Stimulated activated CD4-positive, alpha-beta T cell treated with anti-CD3 and anti-CD28 coated beads, Interleukin-1b, Interleukin-23, amount 100 ng/mL, for 4 hours (primary cell): ENCODE measurements at regions not wholly inside any gene's neighbourhood (a gene's known extent, or its start where the extent isn't known, plus 50 kb on each side); places are given as distances from the start of the nearest gene placed in this dataset.
A peak's percentile ranks its signal among the peaks of the same experiment; 100 is the strongest.

Experiments
- DNase-seq, 2 donors: peaks; one replicate each; pipeline ENCODE4 v3.0.0-alpha.2; 2020; ENCODE audit warnings: low read depth in 2 of 2

GRCh38 chrX:150164971-150165600 is 198.0 kb upstream of the MAMLD1 start:
- DNase-seq, result no peak

- no peak for DNase-seq
Observed at GRCh38 chrX:150165776-150166610, 197.1 kb upstream of the MAMLD1 start.

GRCh38 chrX:150167482-150168324 is 195.4 kb upstream of the MAMLD1 start:
- DNase-seq, result no peak

- DNase-seq, result no peak
Observed at GRCh38 chrX:150182161-150182560, 181.0 kb upstream of the MAMLD1 start.

- DNase-seq, result no peak
Observed at GRCh38 chrX:150184491-150184890, 178.6 kb upstream of the MAMLD1 start.

GRCh38 chrX:150185766-150186165 is 177.4 kb upstream of the MAMLD1 start:
- no peak for DNase-seq

GRCh38 chrX:150192816-150193215 is 170.3 kb upstream of the MAMLD1 start:
- no peak for DNase-seq

GRCh38 chrX:150196285-150196684 is 166.8 kb upstream of the MAMLD1 start:
- DNase-seq, result no peak

GRCh38 chrX:150197388-150197787 is 165.7 kb upstream of the MAMLD1 start:
- no peak for DNase-seq

GRCh38 chrX:150198776-150199175 is 164.3 kb upstream of the MAMLD1 start:
- no peak for DNase-seq

- no peak for DNase-seq
Observed at GRCh38 chrX:150199181-150199580, 163.9 kb upstream of the MAMLD1 start.

- DNase-seq, result no peak
Observed at GRCh38 chrX:150199803-150200202, 163.3 kb upstream of the MAMLD1 start.

- DNase-seq, result no peak
Observed at GRCh38 chrX:150200361-150200760, 162.8 kb upstream of the MAMLD1 start.

- DNase-seq, result peak; percentile 12 to 14
Observed at GRCh38 chrX:150200820-150201287, 162.3 kb upstream of the MAMLD1 start.

- DNase-seq, result no peak
Observed at GRCh38 chrX:150201391-150201790, 161.7 kb upstream of the MAMLD1 start.

GRCh38 chrX:150201841-150202240 is 161.3 kb upstream of the MAMLD1 start:
- no peak for DNase-seq

GRCh38 chrX:150202641-150203247 is 160.4 kb upstream of the MAMLD1 start:
- DNase-seq, result no peak

- DNase-seq, result no peak
Observed at GRCh38 chrX:150203248-150203645, 159.9 kb upstream of the MAMLD1 start.

GRCh38 chrX:150205011-150205410 is 158.1 kb upstream of the MAMLD1 start:
- DNase-seq, result no peak

- DNase-seq, result no peak
Observed at GRCh38 chrX:150207733-150208132, 155.4 kb upstream of the MAMLD1 start.

GRCh38 chrX:150211988-150212387 is 151.1 kb upstream of the MAMLD1 start:
- no peak for DNase-seq
